ENCODE measurements at regions not wholly inside any gene's neighbourhood (a gene's known extent, or its start where the extent isn't known, plus 50 kb on each side); places are given as distances from the start of the nearest gene placed in this dataset.

DNA sequence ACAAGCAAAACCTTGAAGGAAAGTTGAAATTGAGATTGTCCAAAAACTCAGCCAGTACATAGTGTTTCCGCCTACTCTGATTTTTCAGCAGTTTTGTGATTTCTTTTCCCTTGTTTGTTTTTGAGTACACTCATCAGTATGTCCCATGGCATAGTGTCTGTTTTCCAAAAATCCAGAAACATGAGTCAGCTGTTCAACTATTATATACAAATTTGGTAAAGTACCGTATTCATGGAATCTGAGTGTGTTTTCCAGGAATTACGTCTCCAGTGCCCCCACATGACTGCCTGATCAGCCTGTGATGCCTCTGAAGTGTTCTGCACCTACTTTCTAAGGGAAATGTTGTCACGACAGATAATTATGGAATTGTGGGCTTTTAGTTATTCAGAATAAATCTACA, 186.8 kb downstream of the LTN1 start:
- TF ChIP-seq CTCF (IDR thresholded peaks at IDR 0.05 in 2 of 3, conservative IDR thresholded peaks at IDR 0.05 in 1 of 3; ENCODE audit: insufficient read depth in 2 of 3, low read depth in 1 of 3, low read length in 3 of 3): no peak
- no peak for TF ChIP-seq ZBTB40 (IDR thresholded peaks at IDR 0.05)
- no peak for TF ChIP-seq ZBTB40 (CRISPR knock-in tag; IDR thresholded peaks at IDR 0.05)
- TF ChIP-seq ZNF232 (CRISPR knock-in tag; IDR thresholded peaks at IDR 0.05): no peak
- no peak for TF ChIP-seq TAF1 (IDR thresholded peaks at IDR 0.05; ENCODE audit: control insufficient read depth, extremely low read depth, insufficient read depth, low read length, severe bottlenecking)
- TF ChIP-seq RBM15 (IDR thresholded peaks at IDR 0.05; ENCODE audit: insufficient read depth, low read length): no peak
- TF ChIP-seq HCFC1 (IDR thresholded peaks at IDR 0.05; ENCODE audit: low read depth, low read length): no peak
